SH-SY5Y (cell line): ENCODE measurements at regions not wholly inside any gene's neighbourhood (a gene's known extent, or its start where the extent isn't known, plus 50 kb on each side); places are given as distances from the start of the nearest gene placed in this dataset.

Experiments
- GATA2 ChIP-seq: IDR thresholded peaks from 2 replicates; pipeline ENCODE4 v1.6.1; 2011; ENCODE audit warnings: mild to moderate bottlenecking, low read depth, low read length
- GATA3 ChIP-seq: IDR thresholded peaks from 2 replicates; pipeline ENCODE4 v1.6.1; 2011; ENCODE audit warnings: low read depth, mild to moderate bottlenecking, low read length, moderate library complexity

GRCh38 chr1:228996281-228996680, 261.0 kb downstream of the RHOU start:
- TF ChIP-seq GATA2 (no peak), GATA3 (no peak)
